DND-41 (cell line): ENCODE measurements at regions not wholly inside any gene's neighbourhood (a gene's known extent, or its start where the extent isn't known, plus 50 kb on each side); places are given as distances from the start of the nearest gene placed in this dataset.

Source experiments
- ATAC-seq: fragments of 200-7000 bp; cut with Tn5 transposase; 3 replicates; pipeline ENCODE4 v1.9.1; 2021; ENCODE audit warnings: low read depth; ENCODE audit not compliant: insufficient read depth
- DNase-seq: peaks from one replicate; pipeline ENCODE4 v3.0.0-alpha.2; 2020
- H2AFZ ChIP-seq: 2 replicates; pipeline ENCODE4 v1.6.0; 2012; ENCODE audit warnings: low read depth, low read length
- H3K27ac ChIP-seq: 2 replicates; pipeline ENCODE4 v1.5.1; 2012; ENCODE audit warnings: low read length, inconsistent platforms
- H3K27me3 ChIP-seq: fragments of 200-600 bp; sonication (generic); 2 replicates; pipeline ENCODE4 v1.6.0; 2012; ENCODE audit warnings: low read length, mild to moderate bottlenecking, inconsistent platforms; ENCODE audit not compliant: insufficient read depth, poor library complexity
- H3K36me3 ChIP-seq: 2 replicates; pipeline ENCODE4 v1.5.1; 2012; ENCODE audit warnings: low read length, inconsistent platforms; ENCODE audit not compliant: insufficient read depth
- H3K4me1 ChIP-seq: 2 replicates; pipeline ENCODE4 v1.5.1; 2012; ENCODE audit warnings: mild to moderate bottlenecking, low read length; ENCODE audit not compliant: insufficient read depth
- H3K4me2 ChIP-seq: 2 replicates; pipeline ENCODE4 v1.6.0; 2012; ENCODE audit warnings: mild to moderate bottlenecking, moderate library complexity, low read length, inconsistent platforms; ENCODE audit not compliant: insufficient read depth
- H3K4me3 ChIP-seq, 2 experiments: fragments of 200-600 bp in 1 of 2; shearing (Covaris generic) in 1 of 2; 2 replicates each; pipeline ENCODE4 v1.5.1; 2012 to 2016; ENCODE audit warnings: inconsistent platforms in 2 of 2, low read length in 2 of 2, mild to moderate bottlenecking in 2 of 2, low read depth in 1 of 2, moderate library complexity in 1 of 2
- H3K79me2 ChIP-seq: 2 replicates; pipeline ENCODE4 v1.6.0; 2012; ENCODE audit warnings: low read length, inconsistent platforms; ENCODE audit not compliant: insufficient read depth
- H3K9ac ChIP-seq: 2 replicates; pipeline ENCODE4 v1.6.0; 2012; ENCODE audit warnings: low read depth, mild to moderate bottlenecking, inconsistent platforms, low read length, moderate library complexity
- H3K9me3 ChIP-seq: 2 replicates; pipeline ENCODE4 v1.5.1; 2012; ENCODE audit warnings: low read length, moderate library complexity, mild to moderate bottlenecking, inconsistent platforms; ENCODE audit not compliant: insufficient read depth, severe bottlenecking
- H4K20me1 ChIP-seq: 2 replicates; pipeline ENCODE4 v1.6.0; 2012; ENCODE audit warnings: low read length; ENCODE audit not compliant: insufficient read depth
- EZH2 ChIP-seq: IDR thresholded peaks from 3 replicates; pipeline ENCODE4 v1.6.1; 2012; ENCODE audit warnings: borderline replicate concordance, low read depth, mild to moderate bottlenecking, moderate library complexity, low read length, inconsistent platforms; ENCODE audit not compliant: severe bottlenecking
- TF ChIP-seq, protein P1 (sequence below): IDR thresholded peaks from 2 replicates; pipeline ENCODE4 v1.5.1; 2012; ENCODE audit warnings: borderline replicate concordance, low read length, moderate library complexity, mild to moderate bottlenecking; ENCODE audit not compliant: poor library complexity, severe bottlenecking; ENCODE audit errors: extremely low read depth

DNA sequence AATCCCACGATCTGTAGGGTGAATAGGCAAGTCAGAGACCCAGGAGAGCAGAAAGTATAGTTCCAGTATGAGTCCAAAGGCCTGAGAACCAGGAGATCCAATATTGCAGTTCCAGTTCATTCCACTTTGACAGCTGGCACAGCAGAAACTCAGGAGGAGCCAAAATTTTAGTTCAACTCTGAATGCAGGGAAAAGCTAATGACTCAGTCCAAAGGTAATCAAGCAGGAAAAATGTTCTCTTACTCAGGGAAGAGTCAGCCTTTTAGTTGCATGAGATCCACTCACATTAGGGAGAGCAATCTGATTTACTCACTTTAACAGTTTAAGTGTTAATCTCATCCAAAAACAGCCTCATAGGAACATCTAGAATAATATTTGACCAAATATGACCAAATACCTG, 130.2 kb upstream of the LRFN5 start:
- no peaks in the 10 kb centered on the region for H3K4me1 ChIP-seq
- H3K9ac ChIP-seq, result no peak overlapping the region
- no peak overlapping the region for H3K4me2 ChIP-seq
- H3K36me3 ChIP-seq, result no peaks in the 10 kb centered on the region
- no peaks in the 10 kb centered on the region for H3K9me3 ChIP-seq
- ATAC-seq, result no peak
- H3K79me2 ChIP-seq, result no peaks in the 10 kb centered on the region
- no peaks in the 10 kb centered on the region for H4K20me1 ChIP-seq
- TF ChIP-seq EZH2, result no peak
- TF ChIP-seq, protein P1, sequence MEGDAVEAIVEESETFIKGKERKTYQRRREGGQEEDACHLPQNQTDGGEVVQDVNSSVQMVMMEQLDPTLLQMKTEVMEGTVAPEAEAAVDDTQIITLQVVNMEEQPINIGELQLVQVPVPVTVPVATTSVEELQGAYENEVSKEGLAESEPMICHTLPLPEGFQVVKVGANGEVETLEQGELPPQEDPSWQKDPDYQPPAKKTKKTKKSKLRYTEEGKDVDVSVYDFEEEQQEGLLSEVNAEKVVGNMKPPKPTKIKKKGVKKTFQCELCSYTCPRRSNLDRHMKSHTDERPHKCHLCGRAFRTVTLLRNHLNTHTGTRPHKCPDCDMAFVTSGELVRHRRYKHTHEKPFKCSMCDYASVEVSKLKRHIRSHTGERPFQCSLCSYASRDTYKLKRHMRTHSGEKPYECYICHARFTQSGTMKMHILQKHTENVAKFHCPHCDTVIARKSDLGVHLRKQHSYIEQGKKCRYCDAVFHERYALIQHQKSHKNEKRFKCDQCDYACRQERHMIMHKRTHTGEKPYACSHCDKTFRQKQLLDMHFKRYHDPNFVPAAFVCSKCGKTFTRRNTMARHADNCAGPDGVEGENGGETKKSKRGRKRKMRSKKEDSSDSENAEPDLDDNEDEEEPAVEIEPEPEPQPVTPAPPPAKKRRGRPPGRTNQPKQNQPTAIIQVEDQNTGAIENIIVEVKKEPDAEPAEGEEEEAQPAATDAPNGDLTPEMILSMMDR, result no peak
- H3K27me3 ChIP-seq, result no peaks in the 10 kb centered on the region
- H2AFZ ChIP-seq, result no peak overlapping the region
- no peak overlapping the region for H3K4me3 ChIP-seq
- DNase-seq, result no peak
- H3K27ac ChIP-seq, result no peak overlapping the region

DNA sequence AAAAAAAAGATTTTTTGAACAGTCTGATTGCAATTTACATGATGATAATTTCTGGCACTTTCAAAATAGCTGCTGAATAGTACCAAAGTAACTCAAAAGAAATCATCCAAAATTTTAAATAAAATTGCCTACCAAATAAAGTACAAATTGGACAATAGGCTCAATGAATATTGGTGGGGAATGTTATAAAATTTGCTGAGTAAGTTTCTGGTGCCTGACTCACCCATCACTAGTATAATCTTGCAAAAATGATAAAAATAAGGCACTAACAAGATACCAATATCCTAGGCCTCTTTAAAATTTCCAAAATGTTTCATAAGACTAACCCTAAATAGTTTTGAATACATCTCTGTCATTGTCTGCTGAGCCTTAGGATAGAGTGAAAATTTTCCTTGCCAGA, 145.3 kb upstream of the LRFN5 start:
- no peaks in the 10 kb centered on the region for H3K36me3 ChIP-seq
- no peaks in the 10 kb centered on the region for H3K27me3 ChIP-seq
- no peak for ATAC-seq
- no peaks in the 10 kb centered on the region for H4K20me1 ChIP-seq
- H3K9ac ChIP-seq, result no peak overlapping the region
- H3K79me2 ChIP-seq, result no peaks in the 10 kb centered on the region
- no peak overlapping the region for H3K27ac ChIP-seq
- no peaks in the 10 kb centered on the region for H3K4me1 ChIP-seq
- TF ChIP-seq, protein P1, result no peak
- no peak for TF ChIP-seq EZH2
- no peak overlapping the region for H3K4me3 ChIP-seq
- H2AFZ ChIP-seq, result no peak overlapping the region
- H3K9me3 ChIP-seq, result no peaks in the 10 kb centered on the region
- H3K4me2 ChIP-seq, result no peak overlapping the region
- DNase-seq, result no peak

DNA sequence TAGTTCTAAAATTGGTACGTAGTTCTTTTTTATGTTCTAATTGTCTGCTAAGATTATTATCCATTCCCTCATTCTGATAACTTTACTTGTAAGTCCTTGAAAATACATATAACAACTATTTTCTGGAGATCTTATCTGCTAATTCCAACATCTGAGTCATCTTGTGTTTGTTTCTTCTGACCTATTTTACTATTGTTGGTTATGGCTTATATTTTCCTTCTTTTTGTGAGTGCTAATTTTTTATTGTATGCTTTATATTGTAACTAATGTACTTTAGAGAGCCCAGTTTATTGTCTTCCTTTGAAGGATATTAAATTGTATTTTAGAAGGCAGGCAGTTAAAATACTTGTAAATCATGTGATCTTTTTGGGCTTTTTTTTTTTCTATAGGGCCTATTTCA, 149.3 kb upstream of the LRFN5 start:
- Histone ChIP-seq H3K4me3 (no peak overlapping the region), H2AFZ (no peak overlapping the region), H3K79me2 (no peaks in the 10 kb centered on the region), H3K27ac (no peak overlapping the region), H3K36me3 (no peaks in the 10 kb centered on the region), H3K4me2 (no peak overlapping the region), H4K20me1 (no peaks in the 10 kb centered on the region), H3K9ac (no peak overlapping the region), H3K27me3 (no peaks in the 10 kb centered on the region), H3K4me1 (no peaks in the 10 kb centered on the region), H3K9me3 (no peaks in the 10 kb centered on the region)
- DNase-seq (no peak), ATAC-seq (no peak)
- TF ChIP-seq, protein P1, result no peak
- no peak for TF ChIP-seq EZH2

DNA sequence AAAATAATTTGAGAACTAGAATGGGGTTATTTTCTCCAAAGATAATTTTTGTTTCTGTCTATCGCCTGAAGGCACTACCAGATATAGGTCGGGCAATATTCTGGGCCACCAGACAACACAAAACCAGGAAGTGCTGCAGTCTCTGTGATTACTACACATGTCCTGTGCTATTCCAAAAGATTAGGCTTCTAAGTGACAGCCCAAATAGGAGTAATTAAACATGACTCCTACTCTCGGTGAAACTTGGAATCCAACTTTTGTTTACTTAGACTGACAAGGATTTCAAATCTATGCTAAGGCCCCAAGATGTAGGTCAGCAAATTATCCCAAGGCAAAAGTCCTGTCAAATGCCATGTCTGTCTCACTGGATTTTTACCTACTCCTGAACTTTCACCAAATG, 157.6 kb upstream of the LRFN5 start:
- Histone ChIP-seq H3K4me2 (no peak overlapping the region), H3K9ac (no peak overlapping the region), H3K4me3 (no peak overlapping the region), H3K9me3 (no peaks in the 10 kb centered on the region), H2AFZ (no peak overlapping the region), H3K36me3 (no peaks in the 10 kb centered on the region), H4K20me1 (no peaks in the 10 kb centered on the region), H3K79me2 (no peaks in the 10 kb centered on the region), H3K4me1 (no peaks in the 10 kb centered on the region), H3K27ac (no peak overlapping the region), H3K27me3 (no peaks in the 10 kb centered on the region)
- ATAC-seq (no peak), DNase-seq (no peak)
- TF ChIP-seq, protein P1, result no peak
- no peak for TF ChIP-seq EZH2
